ENCODE measurements at regions not wholly inside any gene's neighbourhood (a gene's known extent, or its start where the extent isn't known, plus 50 kb on each side); places are given as distances from the start of the nearest gene placed in this dataset.

DNA sequence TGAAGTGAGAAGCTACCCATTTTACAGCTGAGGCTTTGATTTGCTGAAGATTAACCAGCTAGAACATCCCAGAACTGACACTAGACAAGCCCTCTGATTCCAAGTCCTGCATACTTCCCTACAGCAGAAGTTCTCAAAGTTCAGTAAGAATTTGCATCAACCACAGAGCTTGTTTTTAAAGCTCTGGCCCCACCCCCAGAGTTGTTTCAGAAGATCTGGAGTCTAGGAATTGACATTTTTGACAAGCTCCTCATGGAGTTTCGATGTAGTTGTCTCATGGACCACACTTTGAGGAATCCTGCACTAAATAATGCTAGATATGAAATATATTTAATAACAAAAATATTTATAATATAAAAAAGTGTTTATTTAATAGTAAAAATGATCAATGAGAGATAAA, 120.3 kb upstream of the ADAMTS18 start:
- no peak for DNase-seq

DNA sequence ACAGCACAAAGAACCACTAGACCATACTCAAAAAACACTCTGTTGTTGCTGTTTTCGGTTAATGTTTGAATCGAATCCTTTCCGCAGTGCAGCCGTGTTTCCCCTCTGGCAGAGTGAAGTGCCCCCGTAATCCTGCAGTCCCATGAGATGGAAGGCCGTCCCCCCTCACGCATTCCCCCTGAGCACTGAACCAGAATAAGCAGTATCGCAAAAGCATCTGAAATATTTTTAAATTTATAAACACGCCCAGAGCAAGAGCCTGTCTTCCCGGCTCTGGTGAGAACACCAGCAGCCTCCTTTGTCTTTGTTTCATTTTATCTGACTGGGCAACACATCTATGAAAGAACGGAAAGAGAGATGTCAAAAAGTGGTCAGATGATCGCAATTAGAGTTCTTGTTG, 121.0 kb upstream of the ADAMTS18 start:
- DNase-seq: no peak

DNA sequence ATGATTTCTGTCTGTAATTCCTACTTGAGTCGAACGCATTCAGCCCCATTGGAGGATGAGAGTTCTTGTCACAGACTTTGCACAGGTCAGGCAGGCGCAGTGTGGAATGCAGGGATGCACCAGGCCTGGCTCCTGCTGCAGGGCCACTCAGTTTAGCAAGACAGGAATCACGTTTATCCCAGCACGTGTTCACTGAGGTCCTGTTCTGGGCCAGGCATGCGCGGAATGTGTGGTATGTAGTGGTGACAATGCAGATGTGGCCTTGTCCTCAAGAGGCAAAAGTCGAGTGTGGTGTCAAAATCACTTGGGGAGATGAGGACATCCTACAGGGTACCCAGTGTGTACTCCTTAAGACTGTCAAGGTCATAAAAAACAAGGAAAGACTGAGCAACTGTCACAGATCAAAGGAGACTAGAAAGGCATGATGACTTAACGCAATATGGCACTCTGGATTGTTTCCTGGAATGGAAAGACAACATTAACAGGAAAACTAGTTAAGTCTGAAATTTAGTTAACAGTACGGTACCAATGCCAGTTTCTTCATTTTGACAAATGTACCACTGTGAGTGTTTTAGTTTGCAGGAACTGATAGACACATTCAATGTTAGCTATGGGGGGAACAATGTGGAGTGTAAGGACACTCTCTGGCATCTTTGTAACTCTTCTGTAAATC, 121.5 kb upstream of the ADAMTS18 start:
- no peak for DNase-seq

DNA sequence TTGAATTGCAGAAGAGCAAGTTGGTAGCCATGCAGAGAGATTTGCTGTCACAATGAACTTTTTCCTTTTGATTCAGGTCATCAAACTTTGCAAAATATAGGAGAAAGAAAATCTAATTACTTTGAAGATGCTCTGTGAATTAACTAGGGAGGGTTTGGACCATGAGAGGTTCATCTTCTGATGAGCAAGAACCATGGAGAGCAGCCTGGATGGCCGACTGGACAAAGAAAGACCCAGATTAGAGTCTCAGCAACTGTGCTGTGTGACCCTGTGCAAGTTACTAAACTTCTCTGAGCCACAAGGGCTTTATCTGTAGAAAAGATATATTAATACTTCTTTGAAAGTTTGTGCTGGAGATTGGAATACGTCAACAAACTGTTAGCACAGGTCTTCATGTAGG, 122.6 kb upstream of the ADAMTS18 start:
- DNase-seq: no peak

DNA sequence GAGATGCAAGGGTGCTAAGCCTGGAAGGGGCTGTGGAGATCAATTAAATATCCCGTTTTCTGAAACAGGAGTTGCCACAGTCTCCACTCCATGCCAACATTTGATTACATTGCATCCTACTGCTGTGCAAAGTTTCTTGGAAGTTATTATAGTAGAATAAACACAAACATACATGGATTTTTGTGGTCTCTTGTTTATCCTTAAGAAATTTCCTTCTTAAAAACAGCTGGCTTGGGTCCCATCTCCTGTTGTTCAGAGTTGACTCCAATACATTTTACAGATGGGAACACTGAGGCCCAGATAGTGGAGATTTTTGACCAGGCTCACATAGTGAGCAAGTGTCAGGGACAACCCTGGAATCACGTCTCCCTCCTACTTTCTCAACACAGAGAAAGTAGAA, 124.0 kb upstream of the ADAMTS18 start:
- DNase-seq: no peak

DNA sequence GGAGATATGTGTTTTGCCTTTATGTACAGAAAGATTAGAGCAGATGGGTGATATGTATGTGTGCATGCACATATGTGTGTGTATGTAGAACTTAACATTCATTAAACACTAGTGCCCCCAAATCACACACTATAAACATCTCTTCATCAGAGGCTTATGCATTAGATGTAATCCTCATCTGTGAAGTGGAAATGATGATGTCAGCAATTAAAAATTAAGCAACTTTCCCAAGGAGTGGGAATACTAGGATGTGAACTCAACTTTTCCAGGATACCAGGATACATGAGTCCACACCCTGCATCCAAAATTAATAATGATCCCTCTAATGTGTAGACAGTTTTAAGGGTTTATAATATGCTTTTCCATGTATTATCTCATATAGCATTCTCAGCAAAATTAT, 127.7 kb upstream of the ADAMTS18 start:
- DNase-seq: no peak

DNA sequence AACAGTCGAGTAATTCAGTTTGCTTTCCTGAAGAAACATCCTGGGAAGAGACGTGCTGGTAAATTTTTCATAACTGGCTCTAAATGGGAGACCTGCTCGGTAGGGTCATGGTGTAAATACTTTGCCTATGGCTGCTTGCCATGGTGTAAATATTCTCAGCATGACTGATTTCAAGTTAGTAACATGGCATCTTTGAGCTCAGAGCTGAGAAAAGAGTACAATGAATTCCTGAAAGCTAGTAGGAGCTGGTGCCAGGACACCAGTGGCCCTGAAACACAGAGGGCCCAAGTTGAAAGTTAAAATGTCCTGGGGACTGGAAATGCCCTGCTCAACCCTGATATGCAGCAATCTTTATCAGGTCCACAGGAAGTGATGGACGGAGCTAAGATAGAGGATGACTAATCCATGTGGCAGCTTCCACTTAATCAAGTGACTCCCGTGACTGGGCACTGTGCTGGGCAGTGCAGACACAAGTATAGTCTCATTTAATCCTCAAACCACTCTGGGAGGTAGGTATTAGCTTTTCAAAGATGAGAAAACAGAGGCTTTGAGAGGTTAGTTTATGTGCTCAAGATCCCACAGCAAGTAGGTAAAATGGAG, 130.1 kb upstream of the ADAMTS18 start:
- no peak for DNase-seq

DNA sequence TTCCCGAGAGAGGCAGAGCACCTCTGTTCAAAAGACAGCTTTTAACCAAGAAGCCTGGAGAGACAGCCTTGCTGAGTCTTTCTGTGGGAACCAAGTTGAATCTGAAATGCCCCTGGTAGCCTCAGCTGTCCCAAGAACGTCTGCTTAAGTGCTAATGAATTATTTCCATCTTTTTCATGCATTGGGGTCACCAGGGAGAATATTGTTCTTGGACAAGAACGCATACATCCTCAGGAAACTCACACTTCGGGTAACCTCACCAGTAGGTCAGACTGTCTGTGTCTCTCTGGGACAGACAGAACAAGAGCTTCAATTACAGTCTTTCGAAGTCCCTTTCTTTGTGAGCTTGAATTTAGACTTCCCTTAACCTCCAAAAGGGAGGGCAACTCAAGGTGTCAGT, 134.6 kb upstream of the ADAMTS18 start:
- no peak for DNase-seq

DNA sequence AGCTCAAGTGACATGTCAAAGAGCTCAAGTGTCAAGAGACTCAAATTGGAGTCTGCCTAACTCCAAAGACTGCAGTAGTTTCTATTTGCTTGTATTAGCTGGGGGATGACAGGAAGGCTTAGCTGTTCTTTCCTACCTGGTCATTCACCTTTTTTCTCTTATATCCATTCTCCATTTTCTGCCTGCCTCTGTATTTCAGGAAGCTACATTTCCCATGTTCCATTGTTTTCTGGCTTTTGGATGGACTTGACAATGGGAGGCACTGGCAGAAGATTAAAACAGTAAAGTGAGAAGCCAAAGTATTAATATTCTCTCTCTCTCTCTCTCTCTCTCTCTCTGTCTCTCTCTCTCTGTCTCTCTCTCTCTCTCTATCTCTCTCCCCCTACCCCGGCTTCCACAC, 135.7 kb upstream of the ADAMTS18 start:
- no peak for DNase-seq

DNA sequence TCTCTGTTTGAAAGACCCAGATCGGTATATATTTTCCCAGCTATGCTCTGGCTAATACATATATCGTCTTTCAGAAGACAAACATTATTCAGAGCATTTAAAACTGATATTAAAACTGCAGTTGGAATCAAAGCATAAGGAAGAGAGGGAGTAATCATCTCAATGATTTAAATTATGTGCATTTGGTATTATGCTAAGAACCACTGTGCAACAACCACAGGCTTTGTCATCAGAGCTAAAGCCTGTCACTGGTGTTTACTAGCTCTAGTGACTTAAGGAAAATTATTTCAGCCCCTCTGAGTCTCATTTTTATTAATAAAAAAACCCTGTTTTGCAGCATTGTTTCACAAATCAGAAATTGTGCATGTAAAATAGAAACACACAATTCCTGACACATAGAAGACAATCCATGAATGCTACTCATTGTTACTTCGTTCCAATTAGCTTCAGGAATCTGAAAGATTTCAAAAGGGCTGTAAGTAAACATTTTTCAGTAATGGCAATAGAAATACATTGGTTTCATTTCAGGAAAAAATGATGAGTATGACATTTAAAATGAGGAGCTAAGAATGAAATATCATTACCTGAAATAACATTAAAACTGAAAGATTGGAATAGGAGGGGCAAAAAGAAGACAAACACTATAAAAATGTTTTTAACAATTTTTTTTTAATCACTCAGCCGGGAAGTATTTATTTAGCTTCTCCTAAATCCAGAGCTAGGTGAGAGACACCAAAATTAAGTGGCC, 136.5 kb upstream of the ADAMTS18 start:
- no peak for DNase-seq

DNA sequence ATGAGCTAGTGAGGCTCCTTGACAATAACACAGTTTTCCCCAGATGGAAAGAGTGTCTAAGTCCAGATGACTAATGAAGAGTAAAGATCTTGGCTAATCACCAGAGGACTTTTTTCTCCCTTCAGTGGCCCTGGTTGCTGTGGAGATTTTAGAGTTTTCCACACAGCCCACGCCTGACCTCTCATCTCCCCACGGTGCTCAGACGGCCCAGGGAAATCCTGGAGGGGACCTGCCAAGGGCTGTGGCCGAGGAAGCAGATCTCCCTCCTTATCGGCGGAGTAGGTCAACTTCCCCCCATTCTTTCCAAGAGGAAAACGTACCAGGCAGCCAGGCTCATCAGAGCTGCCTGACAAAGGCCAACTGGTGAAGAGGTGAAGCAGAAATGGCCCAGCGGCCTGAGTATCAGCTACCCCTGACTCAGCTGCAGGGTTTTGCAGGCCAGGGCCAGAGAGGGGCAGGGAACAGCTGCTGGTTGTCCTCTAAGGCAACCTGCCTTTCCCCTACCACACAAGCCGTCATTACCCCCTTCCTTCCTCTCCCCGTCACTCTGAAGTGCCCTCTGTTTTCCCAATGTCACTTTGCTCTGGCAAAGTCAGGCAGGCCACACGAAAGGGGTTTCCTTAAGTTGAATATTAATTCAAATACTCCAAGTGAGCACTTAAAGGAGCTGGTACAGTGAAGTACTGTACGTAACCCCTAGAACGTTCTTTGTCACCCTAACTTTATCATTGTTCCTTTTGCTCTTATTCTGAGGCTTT, 140.2 kb upstream of the ADAMTS18 start:
- no peak for DNase-seq

DNA sequence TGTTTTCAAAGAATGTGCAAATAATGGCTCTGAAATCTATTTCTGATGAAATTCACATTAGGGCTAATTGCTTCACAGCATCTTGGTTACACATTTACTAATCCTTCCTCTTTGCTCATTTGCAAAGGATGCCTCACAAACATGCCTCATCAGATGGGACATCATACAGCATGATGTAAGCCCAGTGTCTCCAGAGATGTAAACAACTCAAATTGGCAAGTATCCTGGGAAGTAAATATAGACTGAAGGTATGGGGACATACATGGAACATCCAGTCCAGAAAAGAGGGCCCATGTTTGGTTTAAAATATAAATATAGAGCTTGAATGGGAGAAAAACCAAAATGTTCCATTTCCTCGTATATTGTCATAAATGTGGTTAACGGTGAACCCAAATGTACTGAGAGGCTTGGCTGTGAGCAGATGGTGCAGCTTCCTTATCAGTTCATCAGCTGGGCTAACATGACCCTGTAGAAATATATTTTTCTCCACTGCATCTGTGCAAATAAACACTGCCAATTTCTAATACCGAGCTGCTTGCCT, 142.9 kb upstream of the NUDT7 start:
- no peak for DNase-seq

DNA sequence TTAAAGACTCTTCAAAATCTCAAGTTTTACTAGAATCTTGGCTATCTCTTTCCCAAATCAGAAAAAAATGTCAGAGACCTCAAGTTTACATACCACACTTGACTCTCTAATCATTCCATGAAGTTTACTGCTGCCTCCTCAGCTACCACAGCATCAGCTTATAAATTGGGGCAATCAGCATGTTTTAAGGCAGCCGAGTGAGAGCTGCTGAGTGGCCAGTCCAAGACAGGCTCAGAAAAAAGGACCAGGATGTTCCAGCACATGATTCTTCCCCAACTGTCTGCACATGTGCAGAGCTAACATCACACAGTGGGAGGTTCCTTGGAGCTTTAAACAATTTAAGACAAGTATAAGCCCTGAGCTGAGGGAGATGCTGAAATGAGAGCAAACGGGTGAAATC, 140.6 kb upstream of the NUDT7 start:
- DNase-seq: no peak

DNA sequence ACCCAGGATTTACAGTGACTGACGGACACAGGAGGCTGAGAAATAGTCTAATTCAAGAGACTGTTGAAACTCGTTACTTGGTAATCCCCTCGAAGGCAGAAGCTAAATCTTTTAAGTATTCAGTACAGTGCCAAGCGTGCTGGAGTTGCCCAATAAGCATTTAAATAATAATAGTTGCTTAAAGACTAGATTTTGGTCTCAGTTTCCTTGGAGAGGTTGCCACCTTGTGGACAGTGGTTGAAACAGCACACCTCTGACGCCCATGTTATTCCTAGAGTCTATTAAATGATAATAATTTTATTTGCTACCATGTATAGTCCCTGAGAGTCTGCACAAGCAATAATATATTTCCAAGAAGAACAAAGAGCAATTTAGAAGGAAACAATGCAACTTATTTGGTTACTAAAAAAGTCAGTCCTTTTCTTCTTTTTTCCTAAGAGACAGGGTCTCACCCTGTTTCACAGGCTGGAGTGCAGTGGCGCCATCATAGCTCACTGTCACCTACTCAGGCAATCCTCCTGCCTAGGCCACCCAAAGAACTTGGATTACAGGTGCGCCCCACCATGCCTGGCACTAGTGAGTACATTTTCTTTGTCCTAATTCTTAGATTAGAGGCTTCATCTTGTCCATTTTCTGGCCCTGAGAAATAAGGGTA, 138.0 kb upstream of the NUDT7 start:
- peak; percentile 40 for DNase-seq

DNA sequence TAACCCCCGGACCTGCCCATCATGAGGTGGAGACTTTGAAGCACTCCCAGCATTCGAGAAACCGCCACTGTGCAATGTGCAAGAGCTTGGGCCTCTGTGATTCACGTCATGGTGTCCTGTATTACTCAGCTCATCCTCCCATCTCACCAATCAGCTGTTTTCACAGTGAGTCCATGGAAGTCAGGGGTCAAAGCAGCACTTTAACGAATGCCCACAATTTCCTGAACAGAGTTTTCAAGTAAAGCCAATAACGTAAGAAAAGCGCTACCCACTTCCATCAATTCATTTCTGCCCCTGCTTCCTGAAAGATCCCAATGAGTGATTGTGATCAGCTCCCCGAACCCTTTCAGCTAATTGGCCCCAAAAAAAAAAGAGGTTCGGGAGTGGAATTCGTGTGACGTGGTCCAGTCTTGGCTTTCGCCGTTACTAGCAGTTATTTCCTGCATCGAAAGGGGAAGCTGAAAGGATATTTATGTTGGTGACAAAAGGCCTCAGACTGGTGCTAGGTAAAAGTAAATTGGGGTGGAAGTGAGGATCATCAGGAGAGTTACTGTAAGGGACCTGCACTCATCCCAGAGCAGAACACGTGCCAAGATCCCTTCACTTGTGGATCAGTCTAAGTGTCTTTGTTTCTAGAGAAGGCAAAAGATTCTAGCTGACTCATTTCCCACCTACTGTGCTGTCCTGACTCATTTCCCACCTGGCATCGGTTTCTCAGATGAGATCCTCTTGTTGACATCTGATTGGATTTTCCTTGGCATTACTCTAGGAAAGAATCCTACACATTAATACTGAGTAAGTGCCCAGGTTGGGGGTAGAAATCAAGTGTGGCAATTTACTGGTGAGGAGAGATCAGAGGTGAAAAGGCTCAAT, 136.7 kb upstream of the NUDT7 start:
- DNase-seq: no peak

DNA sequence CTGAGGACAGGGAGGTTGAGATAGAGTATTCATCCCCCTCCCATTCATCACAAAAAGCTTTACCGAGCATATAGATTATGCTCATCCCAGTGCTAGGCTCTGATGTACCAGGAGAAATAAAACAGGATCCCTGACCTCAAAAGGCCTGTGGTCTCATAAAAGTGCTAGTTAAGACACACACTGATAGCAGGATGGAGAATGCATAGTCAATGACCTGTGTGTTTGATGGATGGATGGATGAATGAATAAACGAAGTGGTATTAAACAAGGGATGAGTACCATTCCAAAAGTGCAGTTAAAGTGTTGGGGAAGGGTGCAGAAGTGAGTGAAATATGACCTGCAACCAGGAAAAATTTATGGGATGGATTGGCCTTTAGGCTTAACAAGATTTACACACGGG, 133.9 kb upstream of the NUDT7 start:
- DNase-seq: no peak

DNA sequence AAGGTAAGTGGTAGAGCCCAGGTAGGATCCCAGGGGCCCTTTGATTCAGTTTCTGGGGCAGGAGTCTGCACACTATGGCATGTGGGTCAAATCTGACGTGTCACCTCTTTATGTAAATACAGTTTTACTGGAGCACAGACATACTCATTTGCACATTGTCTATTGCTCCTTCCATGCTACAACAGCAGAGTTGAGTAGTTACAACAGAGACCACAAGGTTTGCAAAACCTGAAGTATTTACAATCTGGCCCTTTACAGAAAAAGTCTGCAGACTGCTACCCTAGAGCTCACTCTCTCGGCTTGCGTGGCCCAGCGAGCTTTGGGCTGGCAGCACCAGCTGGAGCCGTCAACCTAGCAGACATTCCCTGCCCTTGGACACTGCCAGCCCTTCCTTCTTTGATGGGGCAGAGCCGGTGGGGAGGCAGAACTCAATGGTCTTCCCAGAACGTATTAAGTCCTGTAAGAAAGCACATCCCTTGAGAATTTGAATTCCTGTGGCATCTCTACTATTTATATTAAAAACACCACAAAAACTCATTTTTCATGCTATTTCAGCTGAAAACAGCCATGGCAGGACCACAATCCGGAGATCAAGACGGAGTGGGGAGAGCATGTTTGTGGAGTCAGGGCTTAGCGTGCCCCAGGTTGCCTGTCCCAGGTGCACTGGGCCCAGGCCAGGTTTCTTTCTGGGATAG, 133.1 kb upstream of the NUDT7 start:
- DNase-seq: no peak

DNA sequence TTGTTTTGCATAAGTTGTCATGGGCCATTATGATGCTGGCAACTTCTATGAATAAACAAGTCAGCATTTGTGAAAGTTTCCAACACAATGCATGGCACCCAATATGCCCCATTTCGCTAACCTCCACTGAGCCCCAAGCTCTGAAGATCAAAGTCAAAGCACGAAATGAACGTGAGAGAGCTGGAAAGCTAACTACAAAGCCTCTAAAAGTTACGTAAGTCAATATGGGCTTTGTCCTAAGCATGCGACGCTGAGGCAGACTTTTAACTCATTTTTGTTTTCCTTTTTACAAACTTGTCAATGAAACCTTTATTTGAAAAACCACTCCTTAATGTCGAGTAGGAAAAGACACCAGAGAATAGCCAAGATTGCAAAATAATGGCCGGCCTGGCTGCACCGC, 131.6 kb upstream of the NUDT7 start:
- no peak for DNase-seq

DNA sequence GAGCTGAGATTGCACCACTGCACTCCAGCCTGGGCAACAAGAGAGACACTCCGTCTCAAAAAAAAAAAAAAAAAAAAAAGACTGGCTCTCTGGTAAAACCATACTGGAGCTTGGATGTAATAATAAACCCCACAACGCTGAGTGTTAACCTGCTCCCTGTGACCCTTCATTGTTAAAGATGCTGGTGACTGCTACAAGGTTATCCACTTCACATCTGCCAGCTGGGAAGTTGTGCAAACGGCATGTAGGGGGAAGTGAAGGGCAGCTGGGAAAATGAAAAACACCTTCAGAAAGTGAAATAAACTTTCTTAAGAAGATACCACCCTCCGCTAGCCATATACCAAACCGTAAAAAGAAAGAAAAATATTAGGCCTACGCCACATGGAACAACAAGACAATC, 131.0 kb upstream of the NUDT7 start:
- DNase-seq: no peak

DNA sequence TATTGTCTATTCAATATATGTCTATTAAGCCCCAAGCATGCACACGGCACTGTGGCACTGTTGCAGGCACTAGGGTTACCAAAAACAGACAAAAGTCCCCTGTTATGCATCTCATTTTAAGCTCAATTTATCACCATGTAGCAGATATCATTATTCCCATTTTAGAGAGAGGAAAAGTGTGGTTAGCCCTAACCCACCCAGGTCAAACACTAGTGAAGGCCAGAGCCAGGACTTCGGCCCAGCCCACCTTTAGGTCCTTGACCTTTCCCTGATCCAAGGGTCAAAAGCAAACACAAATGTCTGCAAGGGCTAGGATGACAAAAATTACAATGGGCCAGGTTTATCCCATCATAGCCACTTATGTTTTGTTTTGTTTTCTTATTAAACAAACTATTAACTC, 130.3 kb upstream of the NUDT7 start:
- DNase-seq: no peak

DNA sequence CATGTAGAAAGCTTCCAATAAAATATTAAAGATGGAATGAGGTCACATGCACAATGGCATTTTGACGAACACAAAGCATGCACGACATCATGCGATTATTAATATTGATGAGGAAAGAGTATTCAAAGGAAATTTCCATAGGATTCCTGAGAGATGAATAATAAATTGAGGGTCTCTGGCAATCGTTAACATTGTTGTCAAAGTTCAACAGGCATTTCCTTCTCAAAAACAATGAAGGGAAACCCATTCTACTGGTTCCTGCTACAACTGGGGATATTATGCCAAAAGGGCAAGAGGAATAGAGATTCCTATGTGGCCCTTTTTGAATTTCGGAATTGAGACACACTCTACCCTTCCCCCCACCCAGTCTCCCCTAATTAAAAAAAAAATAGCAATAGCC, 128.3 kb upstream of the NUDT7 start:
- DNase-seq: no peak
